ENCODE measurements at regions not wholly inside any gene's neighbourhood (a gene's known extent, or its start where the extent isn't known, plus 50 kb on each side); places are given as distances from the start of the nearest gene placed in this dataset.

DNA sequence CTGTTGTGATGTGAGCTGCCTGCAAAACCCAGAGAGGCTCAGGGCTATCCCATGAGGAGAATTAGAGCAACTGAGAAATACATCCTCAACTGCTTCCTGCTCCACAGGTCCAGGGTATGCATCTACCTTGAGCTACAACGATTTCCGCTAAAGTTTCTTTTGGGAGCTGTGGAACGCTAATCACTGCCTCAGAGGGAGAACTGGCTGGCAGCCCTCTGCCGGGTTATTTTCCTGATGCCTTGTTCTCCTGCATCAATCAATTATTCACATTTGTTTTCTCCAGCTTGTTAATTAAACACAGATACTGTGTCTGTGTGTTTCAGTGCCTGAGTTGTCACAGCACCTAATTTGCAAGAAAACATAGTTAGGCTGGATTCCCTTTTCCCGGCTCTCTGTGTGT, 211.1 kb upstream of the PLET1 start:
- DNase-seq: no peak

DNA sequence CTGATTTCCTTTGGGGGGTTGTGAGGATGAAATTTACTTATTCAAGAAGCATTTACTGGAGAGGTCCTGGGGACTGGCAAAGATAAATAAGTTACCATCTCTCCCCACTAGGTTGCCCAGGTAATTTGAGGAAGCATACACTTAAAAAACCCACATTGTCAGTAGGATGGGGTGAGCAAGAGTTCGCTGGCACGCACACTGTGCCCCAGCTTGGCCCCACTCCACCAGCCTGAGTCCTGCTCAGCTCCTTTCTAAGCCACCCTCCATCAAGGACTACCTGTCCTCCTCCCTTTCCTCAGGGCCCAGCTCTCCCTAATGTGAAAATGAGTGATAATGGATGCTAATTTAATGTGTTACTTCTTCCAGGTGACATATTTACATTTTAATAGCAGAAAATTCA, 216.5 kb upstream of the PLET1 start:
- DNase-seq: no peak

DNA sequence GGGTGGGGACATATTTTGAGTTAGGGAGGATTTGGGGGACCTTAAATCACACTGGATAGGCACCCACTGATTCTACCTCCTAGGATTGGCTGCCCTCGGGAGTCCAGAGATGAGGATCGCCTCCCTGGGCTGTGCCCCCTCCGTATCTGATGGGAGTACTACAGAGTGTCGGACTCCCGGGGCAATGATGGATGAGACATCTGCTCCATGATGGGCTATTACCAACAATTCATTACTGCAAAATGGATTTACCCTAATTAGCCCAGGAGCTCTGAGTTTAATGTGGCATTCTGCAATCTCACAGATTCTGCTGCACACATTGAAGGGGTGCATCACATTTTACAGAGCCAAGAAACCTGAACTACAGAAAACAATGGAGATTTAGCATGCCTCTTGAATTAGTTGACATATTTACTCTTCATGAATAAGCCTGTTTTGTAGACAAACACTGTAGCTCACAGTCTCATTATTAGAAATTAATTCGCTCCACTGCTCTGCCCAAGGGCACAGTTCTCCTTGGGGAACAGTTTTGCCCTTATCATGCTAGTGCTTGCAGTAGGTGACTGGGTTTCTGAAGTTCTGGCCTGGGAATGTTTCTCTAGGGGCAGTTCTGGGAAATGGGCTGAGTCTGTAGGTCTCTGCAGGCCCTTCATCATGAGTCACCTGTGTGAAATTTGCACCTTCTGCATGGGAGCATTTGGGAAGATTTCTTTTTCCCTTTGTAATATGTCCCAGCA, 217.1 kb upstream of the PLET1 start:
- DNase-seq: peak; percentile 57

DNA sequence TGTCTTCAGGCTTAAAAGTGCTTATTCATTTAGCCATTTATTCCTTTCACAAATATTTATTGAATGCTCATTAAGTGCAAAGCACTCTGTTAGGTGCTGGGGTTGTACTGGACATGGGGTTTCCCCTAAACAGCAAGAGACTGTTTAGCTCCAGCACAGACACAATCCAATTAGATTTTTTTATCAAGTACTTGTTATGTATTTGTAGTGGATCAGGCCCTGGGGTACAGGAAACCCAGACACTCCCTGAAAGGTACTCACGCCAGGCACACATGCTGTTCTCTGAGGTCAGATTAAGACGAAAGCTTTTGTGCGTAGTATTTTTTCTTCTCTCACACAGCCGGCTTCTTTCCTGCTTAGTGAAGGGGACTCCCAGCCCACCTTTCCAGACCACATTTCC, 218.1 kb upstream of the PLET1 start:
- DNase-seq: no peak

DNA sequence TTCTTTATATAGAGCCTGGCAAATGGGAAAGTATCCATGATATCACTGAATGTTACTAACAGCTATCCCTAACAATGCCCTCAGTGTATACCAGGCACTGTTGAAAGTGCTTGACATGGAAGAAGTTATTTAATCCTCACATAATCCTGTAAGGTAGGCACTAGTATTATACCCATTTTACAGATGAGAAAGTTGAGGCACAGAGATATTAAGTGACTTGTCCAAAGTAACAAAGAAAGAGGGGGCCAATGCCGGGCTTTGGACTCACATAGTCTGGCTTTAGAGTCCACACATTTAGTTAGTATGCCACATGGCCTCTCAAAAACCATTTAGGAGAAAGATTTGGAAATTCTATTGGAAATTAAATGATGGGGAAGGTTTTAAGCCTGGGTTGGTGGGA, 220.8 kb upstream of the PLET1 start:
- DNase-seq: no peak

DNA sequence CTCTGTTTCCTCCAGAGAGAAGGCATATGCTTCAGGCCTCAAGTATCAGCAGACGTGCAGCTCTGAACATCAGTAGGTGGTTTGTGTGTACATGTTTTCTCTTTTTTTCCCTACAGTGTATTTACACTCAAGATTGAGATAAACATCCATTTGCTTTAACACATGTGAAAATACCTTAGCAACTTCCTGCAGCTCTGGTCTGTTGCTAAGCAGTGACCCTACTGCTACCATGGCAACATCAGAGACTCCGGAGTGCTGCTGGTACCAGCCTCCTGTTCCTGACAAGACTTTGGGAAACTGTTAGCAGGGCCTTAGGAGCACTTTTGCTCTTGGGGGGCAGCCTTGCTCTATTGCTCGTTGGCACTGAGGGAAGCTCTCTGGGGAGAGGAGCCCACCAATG, 221.2 kb upstream of the PLET1 start:
- DNase-seq: no peak

DNA sequence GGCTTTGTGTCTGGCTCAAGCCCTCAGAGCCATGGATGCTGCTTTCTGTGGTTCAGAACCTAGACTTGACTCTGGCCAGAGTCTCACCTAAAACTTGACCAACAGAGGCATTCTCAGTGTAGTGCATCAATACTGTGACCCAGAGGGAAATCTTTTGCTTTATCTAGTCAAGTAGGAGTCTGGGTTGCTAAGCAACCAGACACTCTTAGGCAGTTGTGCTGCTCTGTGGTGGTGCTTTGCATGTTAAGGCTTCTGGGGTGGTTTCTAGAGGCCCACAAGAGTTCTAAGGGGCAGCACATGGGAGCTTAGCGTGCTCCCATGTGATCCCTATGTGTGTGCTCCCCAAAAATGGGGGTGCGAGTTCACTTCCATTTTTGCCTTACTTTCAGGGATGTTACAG, 224.6 kb upstream of the PLET1 start:
- DNase-seq: no peak

DNA sequence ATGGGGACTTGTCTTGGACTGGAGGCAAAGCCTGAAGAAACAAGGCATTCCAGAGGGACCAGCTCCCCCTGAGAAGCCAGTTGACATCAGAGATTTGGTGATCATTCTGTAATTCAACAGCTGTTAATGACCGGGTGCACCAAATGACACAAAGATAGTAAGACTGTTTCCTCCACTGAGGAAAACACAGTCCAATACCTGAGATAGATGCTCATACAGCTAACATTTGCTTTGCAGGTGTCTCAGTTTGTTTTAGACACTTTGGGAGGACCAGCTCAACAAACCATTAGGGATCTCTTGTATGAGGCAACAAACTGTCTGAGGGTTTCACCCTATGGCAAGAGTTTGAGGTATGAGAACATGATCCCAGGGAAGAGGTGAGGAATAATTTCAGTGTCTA, 237.2 kb upstream of the PLET1 start:
- no peak for DNase-seq

DNA sequence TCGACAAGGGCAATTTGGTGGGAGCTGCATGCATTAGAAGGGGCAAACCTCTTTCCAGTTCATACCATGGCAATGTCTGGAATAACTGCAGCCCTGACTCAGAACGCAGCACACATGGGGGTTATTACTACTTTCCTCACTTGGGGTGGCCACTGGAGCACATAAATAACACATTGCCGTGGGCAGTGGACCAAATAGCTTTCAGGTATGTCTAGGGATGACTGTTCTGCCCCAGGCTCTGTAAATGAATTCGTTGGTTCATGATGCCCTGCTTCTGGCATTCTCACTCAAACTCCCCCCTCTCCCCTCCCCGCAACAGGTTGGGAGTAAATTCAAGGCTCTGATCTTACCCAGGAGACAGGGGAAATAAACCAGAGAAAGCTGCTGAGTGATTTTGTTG, 238.0 kb upstream of the PLET1 start:
- no peak for DNase-seq

DNA sequence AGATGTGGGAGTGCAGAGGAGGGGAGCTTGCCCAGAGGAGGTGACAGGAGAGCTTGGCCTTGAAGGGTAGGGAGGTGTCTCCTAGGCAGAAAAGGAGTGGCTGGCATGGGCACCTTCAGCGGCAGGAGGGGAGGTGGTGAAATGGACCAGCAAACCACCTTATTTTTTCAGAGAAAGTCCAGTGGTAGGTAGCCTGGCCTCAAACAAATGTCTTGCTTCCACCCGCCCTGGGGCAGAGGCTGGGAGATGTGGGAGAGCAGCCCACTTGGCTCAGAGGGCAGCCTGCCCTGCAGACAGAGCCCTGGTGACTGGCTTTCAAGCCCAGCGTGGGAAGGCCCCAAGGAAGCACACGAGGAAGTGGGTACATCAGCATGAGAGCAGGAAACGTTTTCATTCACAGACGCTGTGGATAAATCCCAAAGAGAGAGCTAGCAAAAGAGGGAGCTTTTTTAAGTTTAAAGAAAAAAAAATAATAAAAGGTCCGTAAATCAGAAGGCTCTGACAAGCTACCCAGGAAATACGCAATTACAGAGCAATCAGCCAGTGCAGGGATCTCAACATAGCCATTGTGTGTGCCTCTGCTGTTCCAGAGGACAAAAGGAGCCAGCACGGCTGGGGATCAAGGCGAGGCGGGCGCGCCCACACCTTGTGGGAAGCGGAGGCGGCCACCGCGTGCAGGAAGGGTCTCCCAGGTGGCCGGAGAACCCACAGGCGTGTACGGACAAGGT, 238.7 kb upstream of the PLET1 start:
- DNase-seq: no peak

DNA sequence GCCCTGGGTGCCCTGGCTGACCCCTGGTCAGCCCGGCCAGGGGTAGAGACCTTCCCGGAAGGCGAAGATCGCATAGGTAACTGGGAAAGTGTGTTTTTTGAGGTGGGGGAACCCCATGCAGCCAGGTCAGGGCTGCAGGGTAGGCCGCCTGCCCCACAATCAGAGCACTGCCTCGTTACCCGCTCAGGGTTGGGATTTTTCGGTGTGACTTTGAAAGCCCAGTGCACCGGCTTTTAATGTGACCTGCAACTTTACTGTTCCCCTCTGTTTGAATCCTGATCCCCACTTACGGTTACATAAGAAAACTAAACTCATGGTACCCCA, 239.2 kb upstream of the PLET1 start:
- DNase-seq: no peak

DNA sequence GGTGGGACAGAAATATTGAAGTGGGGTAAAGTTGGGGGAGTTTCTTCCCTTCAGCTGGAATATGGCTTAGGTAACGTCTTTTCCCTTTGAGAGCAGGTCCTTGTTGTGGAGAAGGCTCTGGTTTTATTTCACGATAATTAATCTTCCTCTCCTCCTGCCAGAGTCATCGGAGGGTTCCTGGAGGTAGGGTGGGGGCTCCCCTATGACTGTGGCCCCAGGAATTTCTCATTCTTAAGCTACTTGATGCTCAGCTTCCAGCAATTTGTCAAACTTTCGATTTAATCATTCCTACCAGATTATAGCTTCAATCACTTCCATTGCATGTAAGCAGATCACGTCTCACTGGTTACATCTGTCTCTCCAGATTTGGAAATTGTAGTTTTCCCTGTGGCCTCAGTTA, 242.8 kb upstream of the PLET1 start:
- DNase-seq: no peak

DNA sequence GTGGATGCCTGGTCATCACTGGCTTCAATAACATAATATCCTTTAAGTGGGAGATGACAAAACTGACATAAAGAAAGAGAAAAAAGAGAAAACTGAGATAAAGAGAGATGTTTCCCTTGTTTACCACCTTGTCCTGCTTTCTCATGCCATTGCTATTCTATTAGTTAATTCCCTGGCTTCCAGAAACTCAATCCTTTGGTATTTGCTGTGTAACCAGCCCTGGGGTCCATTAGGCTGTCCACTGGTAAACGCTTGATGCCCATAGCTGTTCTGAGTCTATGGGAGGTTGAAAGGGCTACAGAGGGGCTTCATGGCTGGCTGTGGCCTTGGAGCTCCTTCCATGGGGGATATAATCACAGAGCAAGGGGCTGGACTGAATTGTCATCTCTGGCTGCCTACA, 243.4 kb upstream of the PLET1 start:
- DNase-seq: no peak

DNA sequence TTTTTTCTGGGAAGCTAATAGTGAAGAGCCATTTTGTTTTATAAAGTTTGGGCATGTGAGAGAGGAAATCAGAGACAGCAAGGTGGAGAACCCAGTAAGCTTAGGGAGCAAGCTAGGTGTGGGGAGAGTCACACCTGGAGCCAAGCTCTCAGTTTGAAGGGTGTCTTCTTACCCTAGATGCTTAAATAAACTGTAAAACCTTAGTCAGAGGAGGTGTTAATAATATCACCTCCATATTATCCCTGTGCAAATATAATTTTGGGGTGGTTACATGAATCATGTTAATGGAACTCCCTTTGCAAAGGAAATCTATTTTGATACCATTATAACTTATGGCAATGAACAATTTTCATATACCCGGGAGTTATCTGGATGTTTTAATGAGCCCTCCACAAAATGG, 246.2 kb upstream of the PLET1 start:
- no peak for DNase-seq

DNA sequence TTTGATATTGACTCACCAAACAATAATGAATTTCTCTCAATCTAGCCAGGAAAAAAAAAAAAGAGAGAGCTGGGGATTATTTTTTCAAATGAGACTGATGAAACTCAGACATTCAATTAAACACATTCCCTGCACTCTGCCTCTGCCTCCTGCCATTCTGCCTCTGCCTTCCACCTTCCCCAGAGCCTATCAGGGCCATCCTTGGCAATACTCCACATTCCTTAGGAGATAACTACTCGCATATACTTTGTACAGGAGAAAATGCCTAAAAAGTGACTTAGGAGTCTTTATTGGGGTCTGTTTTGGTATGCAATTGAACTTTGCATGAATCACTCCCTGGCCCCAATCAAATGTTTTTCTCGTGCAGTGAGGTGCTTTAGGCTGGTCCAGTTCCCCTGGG, 246.6 kb upstream of the PLET1 start:
- no peak for DNase-seq

DNA sequence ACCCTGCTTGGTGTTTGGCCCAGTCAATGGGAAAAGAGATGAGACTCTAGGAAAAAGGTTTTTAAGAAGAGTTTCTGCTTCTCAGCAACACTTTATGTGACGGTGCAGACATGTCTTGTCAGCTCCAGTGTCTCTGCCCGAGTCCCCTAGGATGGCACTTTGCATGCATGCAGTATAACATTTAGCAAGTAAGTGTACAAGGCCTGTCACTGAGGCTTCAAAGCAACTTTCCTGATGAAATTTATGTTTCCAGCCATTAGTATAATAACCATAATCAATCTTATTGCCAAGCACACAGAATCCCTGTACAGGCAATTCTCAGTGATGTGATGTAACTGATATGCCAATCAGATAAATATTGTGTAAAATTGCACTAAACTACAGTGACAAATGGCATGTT, 248.1 kb upstream of the PLET1 start:
- no peak for DNase-seq

DNA sequence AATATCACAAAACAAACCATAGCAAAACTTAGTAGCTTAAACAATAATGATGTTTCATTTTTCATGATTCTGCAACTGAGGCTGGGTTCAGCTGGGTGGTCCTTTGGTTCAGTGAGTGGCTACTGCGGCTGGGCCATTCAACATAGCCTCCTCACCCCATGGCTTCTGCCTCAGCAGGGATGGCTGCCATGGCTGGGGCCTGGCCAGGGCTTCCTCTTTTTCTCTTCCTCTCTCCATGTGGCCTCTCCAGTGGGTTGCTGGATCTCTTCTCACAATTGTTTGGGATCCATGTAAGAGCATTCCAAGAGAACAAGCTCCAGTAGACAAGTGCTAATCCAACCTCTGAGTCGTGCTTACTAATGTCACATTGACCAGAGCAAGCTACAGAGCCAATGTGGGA, 248.6 kb upstream of the PLET1 start:
- DNase-seq: no peak

DNA sequence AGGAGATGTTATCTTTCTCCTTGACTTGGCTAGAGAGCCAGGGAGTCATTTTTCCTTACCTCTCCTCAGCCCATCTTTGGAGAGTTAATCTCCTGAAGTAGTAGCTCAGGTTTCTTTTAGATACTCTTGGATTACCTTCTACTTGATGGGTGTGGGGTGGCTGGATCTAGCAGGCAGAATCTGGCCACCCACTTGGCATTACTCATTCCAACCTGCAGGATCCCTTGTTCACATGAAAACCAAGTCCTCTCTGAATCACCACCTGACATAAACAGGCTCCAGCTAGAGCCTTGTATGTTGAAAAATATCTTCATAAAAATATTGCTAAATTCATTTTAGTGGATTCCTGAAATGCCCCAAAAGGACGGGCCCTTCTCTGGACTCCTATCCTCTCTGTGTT, 250.6 kb upstream of the PLET1 start:
- no peak for DNase-seq

DNA sequence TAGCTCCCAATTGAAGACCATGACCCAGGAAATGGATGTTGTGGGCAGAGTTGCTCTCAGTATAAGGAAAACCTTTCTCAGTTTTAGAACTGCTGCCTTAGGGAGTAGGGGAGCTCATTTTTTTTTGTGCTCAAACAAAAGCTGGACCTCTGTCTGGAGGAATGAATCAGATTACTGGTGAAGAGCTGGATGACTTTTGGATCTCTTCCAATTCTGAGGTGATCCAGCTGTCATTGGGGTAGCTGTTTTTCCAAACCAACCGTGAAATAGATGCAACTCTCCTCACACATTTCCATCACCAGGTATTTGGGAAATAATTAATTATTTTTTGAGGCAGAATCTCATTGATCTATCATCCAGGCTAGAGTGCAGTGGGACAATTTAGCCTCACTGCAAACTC, 251.3 kb upstream of the PLET1 start:
- peak; percentile 79 for DNase-seq

DNA sequence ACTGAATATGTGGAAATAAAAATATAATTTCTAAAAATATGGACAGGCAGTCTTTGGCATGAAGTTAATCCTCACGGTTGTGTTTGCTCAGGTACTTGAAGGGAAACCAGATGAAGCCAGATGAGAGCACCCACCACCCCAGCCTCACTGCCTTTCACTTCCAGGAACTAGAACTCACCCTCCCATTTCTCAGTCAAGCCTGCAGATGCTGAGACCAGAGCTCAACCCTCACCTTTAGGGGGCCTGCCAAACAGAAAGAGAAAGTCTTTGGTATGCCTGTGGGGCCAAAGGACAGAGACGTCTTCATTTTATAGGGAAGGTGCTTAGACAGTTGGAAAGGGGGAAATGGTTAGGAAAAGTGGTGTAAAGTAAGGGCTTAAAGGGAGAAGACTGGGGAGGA, 252.8 kb upstream of the PLET1 start:
- DNase-seq: no peak

DNA sequence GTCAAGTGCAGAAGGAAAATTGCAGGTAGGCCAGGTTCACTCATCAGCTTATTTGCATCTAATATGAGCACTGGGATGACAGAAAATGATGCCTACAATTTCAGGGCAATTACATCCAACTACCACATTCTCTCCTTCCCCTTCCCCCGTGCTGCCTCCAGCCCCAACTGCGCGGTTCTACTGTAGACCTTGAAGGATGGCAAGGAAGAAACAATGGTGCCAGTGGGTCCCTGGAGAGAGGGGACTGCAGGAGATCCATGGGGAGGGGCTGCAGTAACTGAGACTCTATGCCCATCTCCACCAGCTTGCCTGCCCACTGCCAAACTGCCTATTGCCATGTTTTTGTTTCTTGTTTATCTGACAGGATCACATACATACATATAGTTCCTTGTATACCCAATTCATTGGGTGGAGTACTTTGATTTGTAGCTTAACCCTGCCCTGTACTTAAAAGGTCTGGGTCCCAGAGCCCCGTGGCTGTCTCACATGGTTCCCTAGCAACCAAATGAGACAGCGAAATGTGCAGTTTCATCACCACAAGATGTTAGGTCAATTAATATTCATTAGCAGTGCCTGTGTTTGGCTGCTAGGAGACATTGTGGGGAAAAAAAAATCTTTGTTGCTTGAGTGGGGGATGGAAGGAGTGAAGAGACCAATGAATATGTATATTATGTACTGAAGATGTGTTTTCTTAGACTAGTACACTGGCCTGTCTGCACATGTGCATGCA, 253.5 kb upstream of the PLET1 start:
- DNase-seq: peak; percentile 32

DNA sequence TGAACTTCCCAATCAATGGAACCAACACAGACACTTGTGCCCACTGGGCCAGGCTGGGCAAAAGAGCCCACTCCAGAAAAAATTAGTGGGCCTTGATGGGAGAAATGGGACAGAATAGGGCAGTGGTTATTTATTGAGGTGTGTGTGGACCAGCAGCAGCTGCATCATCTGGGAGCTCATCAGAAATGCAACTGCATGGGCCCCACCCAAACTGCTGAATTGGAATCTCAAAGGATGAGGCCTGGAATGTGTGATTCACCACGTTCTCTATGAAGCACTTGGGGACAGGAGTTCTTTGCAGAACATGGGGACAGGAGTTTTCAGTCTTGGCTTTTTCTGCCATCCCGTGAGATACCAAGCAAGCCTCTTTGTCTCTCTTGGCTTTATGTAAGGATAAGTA, 255.6 kb upstream of the PLET1 start:
- no peak for DNase-seq

DNA sequence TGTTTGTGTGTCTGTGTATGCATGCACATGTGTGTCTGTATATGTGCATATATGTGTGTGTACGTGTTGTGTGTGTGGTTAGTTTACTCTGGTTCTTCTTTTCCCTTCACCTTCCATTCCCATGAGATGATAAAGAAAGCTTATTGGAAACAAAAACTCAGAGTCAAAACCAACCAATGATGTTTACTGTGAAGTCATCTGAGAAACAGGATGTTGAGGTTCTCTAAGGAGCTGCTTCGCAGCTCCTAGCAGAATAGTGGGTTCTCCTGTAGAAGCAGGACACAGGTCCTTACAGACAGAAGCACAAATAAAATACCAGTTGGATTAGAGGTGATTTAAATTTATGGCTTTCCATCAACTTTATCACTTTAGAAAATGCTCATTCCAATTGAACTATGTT, 256.1 kb upstream of the PLET1 start:
- no peak for DNase-seq

DNA sequence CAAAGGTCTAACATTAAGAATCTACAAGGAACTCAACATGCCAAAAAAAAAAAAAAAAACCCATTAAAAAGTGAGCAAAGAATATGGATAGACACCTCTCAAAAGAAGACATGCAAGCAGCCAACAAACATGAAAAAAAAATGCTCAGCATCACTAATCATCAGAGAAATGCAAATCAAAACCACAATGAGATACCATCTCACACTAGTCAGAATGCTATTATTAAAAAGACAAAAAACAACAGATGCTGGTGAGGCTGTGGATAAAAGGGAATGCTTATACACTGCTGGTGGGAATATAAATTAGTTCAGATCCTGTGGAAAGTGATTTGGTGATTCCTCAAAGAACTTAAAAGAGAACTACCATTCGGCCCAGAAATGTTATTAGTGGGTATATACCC, 257.7 kb upstream of the PLET1 start:
- DNase-seq: no peak

DNA sequence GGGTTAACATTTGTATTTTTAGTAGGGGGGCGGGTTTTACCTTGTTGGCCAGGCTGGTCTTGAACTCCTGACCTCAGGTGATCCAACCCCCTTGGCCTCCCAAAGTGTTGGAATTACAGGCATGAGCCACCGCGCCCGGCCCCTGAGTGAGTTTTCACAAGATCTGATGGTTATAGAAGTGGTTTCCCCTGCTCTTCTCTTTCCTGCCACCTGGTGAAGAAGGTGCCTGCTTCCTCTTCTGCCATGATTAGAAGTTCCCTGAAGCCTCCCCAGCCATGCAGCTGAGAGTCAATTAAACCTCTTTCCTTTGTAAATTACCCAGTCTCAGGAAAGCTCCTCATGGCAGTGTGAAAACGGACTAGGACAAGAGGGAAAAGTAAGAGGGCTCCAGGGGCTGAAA, 259.1 kb upstream of the PLET1 start:
- no peak for DNase-seq

All from NCI-H2171 treated with DMSO at 0.1 percent for 48 hours (cell line).